Endothelial cell of umbilical vein (primary cell): ENCODE measurements at regions not wholly inside any gene's neighbourhood (a gene's known extent, or its start where the extent isn't known, plus 50 kb on each side); places are given as distances from the start of the nearest gene placed in this dataset.
A peak's percentile ranks its signal among the peaks of the same experiment; 100 is the strongest.

Source experiments
- BruUV-seq: library from RNA; stranded (reverse); fragments of 400-500 nt; replicated peaks from 2 replicates; lab custom pipeline; 2021; lab: Mats Ljungman, UMichigan
- CTCF ChIA-PET: fragments of 300-600, 350-600 bp; sonication (Branson Sonifier 250); formaldehyde crosslinking; loops from one replicate; lab custom pipeline; 2021; ENCODE audit warnings: antibody characterized with exemption, inconsistent platforms; lab: Charles Lee
- POLR2A ChIA-PET: fragments of 300-600, 350-600 bp; sonication (Branson Sonifier 250); formaldehyde crosslinking; loops from one replicate; lab custom pipeline; 2021; ENCODE audit warnings: antibody characterized with exemption, inconsistent platforms; lab: Charles Lee
- DNase-seq: peaks from one replicate; pipeline ENCODE4 v3.0.0-alpha.2; 2011; ENCODE audit warnings: low read depth, low spot score
- FAIRE-seq: peaks from 2 replicates; lab custom pipeline; 2011; peaks lifted over from hg19 to GRCh38; lab: Jason Lieb, UNC
- H2AFZ ChIP-seq: 2 replicates; pipeline ENCODE4 v1.6.0; 2012; ENCODE audit warnings: low read depth, low read length, control low read depth, inconsistent platforms
- H3K27ac ChIP-seq: 2 replicates; pipeline ENCODE4 v1.5.1; 2011; ENCODE audit warnings: low read depth, mild to moderate bottlenecking, control low read depth, low read length, moderate library complexity; ENCODE audit not compliant: insufficient read depth
- H3K27me3 ChIP-seq, 2 experiments: 2 replicates each; pipeline versions ENCODE4 v1.6.0 to v1.6.1; 2011; ENCODE audit warnings: low read length in 2 of 2, mixed read lengths in 1 of 2; ENCODE audit not compliant: control insufficient read depth in 2 of 2, insufficient read depth in 2 of 2
- H3K36me3 ChIP-seq, 2 experiments: 2 replicates in 1 of 2; 3 replicates in 1 of 2; pipeline ENCODE4 v1.5.1; 2011; ENCODE audit warnings: low read length in 2 of 2, mild to moderate bottlenecking in 1 of 2, moderate library complexity in 1 of 2; ENCODE audit not compliant: control insufficient read depth in 2 of 2, insufficient read depth in 2 of 2; ENCODE audit errors: extremely low read depth in 1 of 2
- H3K4me1 ChIP-seq: 3 replicates; pipeline ENCODE4 v1.5.1; 2011; ENCODE audit warnings: mild to moderate bottlenecking, low read length; ENCODE audit not compliant: control insufficient read depth, insufficient read depth; ENCODE audit errors: extremely low read depth
- H3K4me2 ChIP-seq: 2 replicates; pipeline ENCODE4 v1.6.1; 2011; ENCODE audit warnings: low read length, control low read depth, mixed read lengths; ENCODE audit not compliant: insufficient read depth
- H3K4me3 ChIP-seq, 3 experiments: fragments of 200-600 bp in 1 of 3; sonication (generic), shearing (Covaris generic) in 1 of 3; replicated peaks in 1 of 3; 2 replicates each; pipeline ENCODE4 v1.5.1; 2011 to 2016; ENCODE audit warnings: control low read depth in 3 of 3, low read length in 3 of 3, mild to moderate bottlenecking in 2 of 3, inconsistent platforms in 1 of 3, low read depth in 1 of 3, moderate library complexity in 1 of 3; ENCODE audit not compliant: insufficient read depth in 1 of 3
- H3K79me2 ChIP-seq: 2 replicates; pipeline ENCODE4 v1.6.0; 2012; ENCODE audit warnings: low read length, inconsistent platforms; ENCODE audit not compliant: control insufficient read depth, insufficient read depth
- H3K9ac ChIP-seq: replicated peaks from 2 replicates; pipeline ENCODE3; 2011; ENCODE audit warnings: low read length, control low read depth; ENCODE audit not compliant: insufficient read depth; ENCODE audit errors: extremely low read depth
- H3K9me1 ChIP-seq: replicated peaks from 3 replicates; pipeline ENCODE4 v1.6.0; 2011; ENCODE audit warnings: mild to moderate bottlenecking, low read length; ENCODE audit not compliant: control insufficient read depth, insufficient read depth; ENCODE audit errors: extremely low read depth
- H3K9me3 ChIP-seq: replicated peaks from 2 replicates; pipeline ENCODE4 v1.5.1; 2012; ENCODE audit warnings: low read length, inconsistent platforms; ENCODE audit not compliant: control insufficient read depth, insufficient read depth
- H4K20me1 ChIP-seq: replicated peaks from 2 replicates; pipeline ENCODE3; 2011; ENCODE audit warnings: mild to moderate bottlenecking, low read length; ENCODE audit not compliant: control insufficient read depth, insufficient read depth; ENCODE audit errors: extremely low read depth
- CTCF ChIP-seq, 2 donors: IDR thresholded peaks; 1 replicate in 1 of 2; 2 replicates in 1 of 2; pipeline ENCODE4 v1.5.1; 2011; ENCODE audit warnings: low read length in 2 of 2, mild to moderate bottlenecking in 2 of 2, moderate library complexity in 2 of 2, control low read depth in 1 of 2, inconsistent platforms in 1 of 2, low read depth in 1 of 2; ENCODE audit not compliant: insufficient read depth in 1 of 2; ENCODE audit errors: extremely low read depth in 1 of 2
- EZH2 ChIP-seq: IDR thresholded peaks from 2 replicates; pipeline ENCODE4 v1.6.1; 2012; ENCODE audit warnings: borderline replicate concordance, low read depth, mild to moderate bottlenecking, moderate library complexity, low read length, inconsistent platforms; ENCODE audit not compliant: severe bottlenecking
- FOS ChIP-seq: IDR thresholded peaks from 2 replicates; pipeline ENCODE4 v1.6.1; 2011; ENCODE audit warnings: mild to moderate bottlenecking, low read length, moderate library complexity, borderline replicate concordance; ENCODE audit not compliant: insufficient read depth
- GATA2 ChIP-seq: IDR thresholded peaks from 2 replicates; pipeline ENCODE4 v1.7.0; 2011; ENCODE audit warnings: low read depth, mild to moderate bottlenecking, moderate library complexity, mixed read lengths, low read length; ENCODE audit not compliant: insufficient read length, insufficient read depth
- JUN ChIP-seq: IDR thresholded peaks from 2 replicates; pipeline ENCODE4 v1.6.1; 2011; ENCODE audit warnings: borderline replicate concordance, low read depth; ENCODE audit not compliant: insufficient read length, insufficient read depth
- MAX ChIP-seq: IDR thresholded peaks from 2 replicates; pipeline ENCODE4 v1.6.1; 2011; ENCODE audit not compliant: insufficient read depth, insufficient read length
- MYC ChIP-seq: IDR thresholded peaks from one replicate; pipeline ENCODE4 v1.6.1; 2011; ENCODE audit warnings: mild to moderate bottlenecking, low read depth, low read length
- POLR2A ChIP-seq: IDR thresholded peaks from 2 replicates; pipeline ENCODE4 v1.6.1; 2012; ENCODE audit warnings: low read depth, mild to moderate bottlenecking, control low read depth, low read length
- POLR2AphosphoS5 ChIP-seq: IDR thresholded peaks from 2 replicates; pipeline ENCODE4 v1.6.1; 2012; ENCODE audit warnings: low read depth, mild to moderate bottlenecking, control low read depth, low read length, moderate library complexity; ENCODE audit not compliant: insufficient read depth
- dilution Hi-C: fragments of 300-500 bp; cut with MboI; formaldehyde crosslinking; loops from one replicate; pipeline ENCODE4 v1.15.0; 2019; ENCODE audit warnings: low sequenced_read_pairs; ENCODE audit not compliant: extremely low pct_ligation_motif_present
- intact Hi-C: fragments of 100-400 bp; cut with micrococcal nuclease; formaldehyde crosslinking; loops from one replicate; pipeline ENCODE4 v1.10.0; 2022

GRCh38 chr1:58900396-58900795, 116.5 kb upstream of the JUN start:
- intact Hi-C loops: no loop called here
- H3K79me2 ChIP-seq: no peaks in the 10 kb centered on the region
- H3K9me3 ChIP-seq: no peaks in the 10 kb centered on the region
- H3K27me3 ChIP-seq: no peaks in the 10 kb centered on the region
- dilution Hi-C loops: no loop called here
- H4K20me1 ChIP-seq: no peaks in the 10 kb centered on the region
- no peak overlapping the region for H3K4me3 ChIP-seq
- TF ChIP-seq FOS (no peak), MAX (no peak), GATA2 (no peak), MYC (no peak), JUN (no peak), POLR2A (no peak), POLR2AphosphoS5 (no peak), CTCF (IDR thresholded peaks at IDR 0.05; ENCODE audit: extremely low read depth in 1 of 2, insufficient read depth in 1 of 2, low read depth in 1 of 2, low read length in 2 of 2) (no peak), EZH2 (no peak)
- no peak overlapping the region for H3K4me2 ChIP-seq
- H2AFZ ChIP-seq: peak overlapping the region; percentile 1
- H3K9me1 ChIP-seq: no peaks in the 10 kb centered on the region
- no peak overlapping the region for H3K27ac ChIP-seq
- FAIRE-seq (peak; percentile 33), DNase-seq (no peak)
- no peaks in the 10 kb centered on the region for H3K36me3 ChIP-seq
- H3K4me1 ChIP-seq: peaks cover 68% of the 10 kb centered on the region
- POLR2A ChIA-PET: no interaction called here
- H3K9ac ChIP-seq: no peak overlapping the region
- CTCF ChIA-PET: interaction anchor here (1.0 to 3.0 kb wide), 4 partner anchors 45 to 859 kb away, joined by 3 to 11 read pairs (median 4); no protein-coding TSS in a partner anchor
- BruUV-seq: no TSS peak
